A549 (cell line): ENCODE measurements at regions not wholly inside any gene's neighbourhood (a gene's known extent, or its start where the extent isn't known, plus 50 kb on each side); places are given as distances from the start of the nearest gene placed in this dataset.

Experiments used
- CBX8 ChIP-seq: fragments of 200-600 bp; sonication (generic); IDR thresholded peaks from 2 replicates; pipeline ENCODE4 v1.6.1; 2016
- CTCF ChIP-seq: fragments of >200 bp; sonication (Bioruptor Twin); formaldehyde crosslinking; IDR thresholded peaks from 3 replicates; pipeline ENCODE4 v1.5.1; 2016
- HES2 ChIP-seq: fragments of >200 bp; sonication (Bioruptor Twin); formaldehyde crosslinking; IDR thresholded peaks from 2 replicates; pipeline ENCODE4 v1.6.1; 2016
- HOXB5 ChIP-seq: fragments of 250-450 bp; sonication (Bioruptor Pico); IDR thresholded peaks from 2 replicates; pipeline ENCODE4 v1.5.0; 2020; ENCODE audit warnings: mild to moderate bottlenecking, moderate library complexity
- JUNB ChIP-seq: fragments of >200 bp; sonication (Bioruptor Twin); formaldehyde crosslinking; IDR thresholded peaks from 2 replicates; pipeline ENCODE4 v1.6.1; 2016
- PBX3 ChIP-seq: IDR thresholded peaks from 2 replicates; pipeline ENCODE4 v1.6.1; 2012
- REST ChIP-seq: fragments of 200-600 bp; sonication (generic); IDR thresholded peaks from 2 replicates; pipeline ENCODE4 v1.6.1; 2016; ENCODE audit warnings: antibody characterized with exemption, mild to moderate bottlenecking, moderate library complexity
- TP53 ChIP-seq: fragments of 250-450 bp; sonication (Bioruptor Pico); IDR thresholded peaks from 2 replicates; pipeline ENCODE4 v1.5.0; 2021; ENCODE audit warnings: mild to moderate bottlenecking, moderate library complexity
- ZFP36 ChIP-seq: fragments of 450-650 bp; IDR thresholded peaks from 2 replicates; pipeline ENCODE4 v1.6.1; 2014; ENCODE audit warnings: borderline replicate concordance; ENCODE audit not compliant: partially characterized antibody

- TF ChIP-seq JUNB (no peak), CTCF (no peak), CBX8 (no peak), TP53 (CRISPR knock-in tag) (no peak), REST (no peak), PBX3 (no peak), HOXB5 (CRISPR knock-in tag) (no peak), HES2 (no peak), ZFP36 (no peak)
Observed at GRCh38 chr7:153084278-153084677, 324.7 kb downstream of the ACTR3B start.
